GM12872 (cell line): ENCODE measurements at regions not wholly inside any gene's neighbourhood (a gene's known extent, or its start where the extent isn't known, plus 50 kb on each side); places are given as distances from the start of the nearest gene placed in this dataset.

ENCODE experiments used
- TF ChIP-seq, protein P1 (sequence below): IDR thresholded peaks from 3 replicates; pipeline ENCODE4 v1.5.1; 2011; ENCODE audit warnings: low read depth, mild to moderate bottlenecking, low read length, moderate library complexity; ENCODE audit not compliant: insufficient read depth

DNA sequence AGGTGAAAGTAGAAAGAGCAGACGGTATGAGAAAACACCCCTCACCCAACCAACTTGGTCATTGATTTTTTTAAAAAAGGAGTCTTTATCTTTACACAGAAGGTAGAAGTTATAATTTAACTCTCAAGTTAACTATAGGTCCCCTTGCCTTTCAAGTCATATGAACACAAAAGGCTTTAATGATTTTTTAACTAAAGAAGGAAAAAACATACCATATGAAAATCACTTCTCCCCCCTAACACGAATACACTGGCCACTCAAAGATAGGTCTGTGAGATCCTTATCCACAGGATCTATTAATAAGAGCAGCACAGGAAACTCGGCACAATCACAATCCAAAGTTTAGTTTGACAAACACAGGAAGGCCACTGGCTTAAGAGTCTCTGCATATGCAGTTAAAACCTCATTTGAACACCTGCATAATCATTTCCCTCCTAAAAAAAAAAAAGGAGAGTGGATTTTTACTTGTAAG is 138.0 kb downstream of the ENC1 start:
- TF ChIP-seq, protein P1, sequence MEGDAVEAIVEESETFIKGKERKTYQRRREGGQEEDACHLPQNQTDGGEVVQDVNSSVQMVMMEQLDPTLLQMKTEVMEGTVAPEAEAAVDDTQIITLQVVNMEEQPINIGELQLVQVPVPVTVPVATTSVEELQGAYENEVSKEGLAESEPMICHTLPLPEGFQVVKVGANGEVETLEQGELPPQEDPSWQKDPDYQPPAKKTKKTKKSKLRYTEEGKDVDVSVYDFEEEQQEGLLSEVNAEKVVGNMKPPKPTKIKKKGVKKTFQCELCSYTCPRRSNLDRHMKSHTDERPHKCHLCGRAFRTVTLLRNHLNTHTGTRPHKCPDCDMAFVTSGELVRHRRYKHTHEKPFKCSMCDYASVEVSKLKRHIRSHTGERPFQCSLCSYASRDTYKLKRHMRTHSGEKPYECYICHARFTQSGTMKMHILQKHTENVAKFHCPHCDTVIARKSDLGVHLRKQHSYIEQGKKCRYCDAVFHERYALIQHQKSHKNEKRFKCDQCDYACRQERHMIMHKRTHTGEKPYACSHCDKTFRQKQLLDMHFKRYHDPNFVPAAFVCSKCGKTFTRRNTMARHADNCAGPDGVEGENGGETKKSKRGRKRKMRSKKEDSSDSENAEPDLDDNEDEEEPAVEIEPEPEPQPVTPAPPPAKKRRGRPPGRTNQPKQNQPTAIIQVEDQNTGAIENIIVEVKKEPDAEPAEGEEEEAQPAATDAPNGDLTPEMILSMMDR, result no peak

DNA sequence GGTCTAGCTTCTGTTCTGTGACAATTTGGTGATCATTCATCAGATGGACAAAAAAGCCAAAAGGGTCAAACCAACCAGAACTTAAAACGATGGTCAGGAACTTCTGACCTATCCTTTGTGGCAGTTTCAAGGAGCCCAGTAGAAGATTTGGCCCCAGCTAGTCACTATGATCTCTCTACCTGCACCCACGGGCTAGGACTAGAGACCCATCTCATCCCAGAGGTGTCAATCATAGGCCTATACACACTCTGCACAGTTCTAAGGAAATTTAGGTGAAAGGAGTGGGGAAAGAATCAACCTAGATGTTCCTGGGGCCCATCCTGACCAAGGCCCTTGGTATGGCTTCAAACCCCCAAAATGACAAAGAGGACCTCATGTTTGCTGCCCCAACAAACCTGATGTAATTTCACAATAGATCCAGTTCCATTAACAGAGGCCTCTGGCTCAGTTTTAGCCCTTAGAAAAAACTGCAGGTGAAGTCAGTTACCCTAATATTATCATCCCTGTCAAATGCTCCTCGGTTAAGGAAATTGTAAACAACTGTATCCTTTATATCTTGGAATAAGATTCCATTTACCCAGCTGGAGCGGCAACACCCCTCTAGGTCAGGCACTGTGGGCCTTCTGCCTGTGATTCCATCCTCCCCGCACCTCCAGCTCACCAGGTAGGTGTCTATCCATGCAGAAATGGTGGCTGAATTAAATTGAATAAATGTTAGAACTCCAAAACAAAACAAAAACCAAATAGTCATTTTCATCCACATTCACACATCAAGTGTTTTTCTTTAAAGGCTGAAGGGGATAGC is 138.7 kb downstream of the ENC1 start:
- TF ChIP-seq, protein P1, result no peak

DNA sequence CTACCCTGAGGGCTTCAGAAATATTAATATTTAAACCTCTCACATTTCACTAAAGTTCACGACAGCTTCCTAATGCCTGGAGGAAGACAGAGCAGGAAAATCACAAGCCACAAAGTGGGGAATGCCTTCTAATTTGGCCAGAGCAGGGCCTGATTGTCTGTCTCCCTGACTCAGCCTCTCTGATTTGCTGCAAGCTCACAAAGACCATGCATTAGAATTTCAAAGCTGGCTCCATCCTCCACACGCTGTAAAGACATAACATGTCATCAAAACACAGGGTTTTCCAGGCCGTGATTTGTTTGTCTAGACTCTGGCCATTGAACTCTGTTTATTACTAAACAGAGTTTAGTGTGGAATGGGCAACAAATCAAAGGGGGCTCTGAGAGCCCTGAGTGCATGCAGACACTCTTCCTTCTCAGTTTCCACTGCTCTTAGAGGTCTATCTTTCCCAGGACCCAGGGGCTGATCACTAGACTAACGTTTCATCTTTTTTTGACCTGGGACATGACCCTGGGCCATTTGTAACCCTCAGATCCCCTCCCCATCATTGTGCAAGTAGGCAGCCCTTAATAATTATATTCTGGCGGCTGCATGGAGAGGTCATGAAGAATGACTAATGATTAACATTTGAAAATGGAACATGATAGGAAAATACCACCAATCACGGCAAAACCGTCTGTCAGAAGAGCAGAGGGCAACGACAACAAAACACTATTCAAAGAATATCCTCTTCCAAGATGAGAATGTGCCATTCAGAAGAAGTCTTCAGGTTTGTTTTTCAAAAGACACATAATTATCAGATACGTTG is 140.2 kb downstream of the ENC1 start:
- TF ChIP-seq, protein P1, result no peak

DNA sequence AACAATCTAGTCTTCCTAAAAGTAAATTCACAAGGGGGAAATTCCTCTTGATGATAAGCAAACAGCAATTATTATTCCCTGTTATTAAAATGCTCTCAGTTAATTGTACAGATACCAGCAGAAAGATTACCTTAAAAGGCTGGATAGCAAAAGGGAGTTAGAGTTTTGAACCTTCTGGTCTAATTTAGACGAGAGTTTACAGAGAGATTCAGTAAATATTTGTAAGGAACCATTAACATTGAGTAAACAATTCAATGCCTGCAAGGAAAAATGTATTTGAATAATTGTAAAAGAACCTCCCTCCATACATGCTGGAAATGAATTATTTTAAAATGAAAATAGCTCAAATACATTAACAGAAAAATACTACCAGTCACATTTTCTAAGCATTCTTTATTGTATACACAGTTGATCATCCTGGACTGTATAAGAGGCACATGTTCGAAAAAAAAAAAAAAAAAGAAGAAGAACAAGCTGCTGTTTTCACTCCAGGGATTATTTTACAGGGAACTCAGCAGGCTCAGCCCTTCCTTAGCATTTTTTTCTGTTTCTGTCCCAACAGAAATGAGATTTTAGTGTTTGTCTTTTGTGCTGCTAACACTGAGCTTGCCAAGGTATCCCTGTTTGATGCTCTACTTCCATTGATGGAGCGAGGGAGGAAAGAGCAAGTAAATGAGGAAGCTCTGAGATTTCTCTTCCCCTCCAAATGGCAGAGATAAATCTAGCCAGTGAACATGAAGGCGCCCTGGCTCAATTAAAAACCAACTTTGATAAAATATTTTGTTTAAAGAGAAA is 141.1 kb downstream of the ENC1 start:
- TF ChIP-seq, protein P1, result no peak

DNA sequence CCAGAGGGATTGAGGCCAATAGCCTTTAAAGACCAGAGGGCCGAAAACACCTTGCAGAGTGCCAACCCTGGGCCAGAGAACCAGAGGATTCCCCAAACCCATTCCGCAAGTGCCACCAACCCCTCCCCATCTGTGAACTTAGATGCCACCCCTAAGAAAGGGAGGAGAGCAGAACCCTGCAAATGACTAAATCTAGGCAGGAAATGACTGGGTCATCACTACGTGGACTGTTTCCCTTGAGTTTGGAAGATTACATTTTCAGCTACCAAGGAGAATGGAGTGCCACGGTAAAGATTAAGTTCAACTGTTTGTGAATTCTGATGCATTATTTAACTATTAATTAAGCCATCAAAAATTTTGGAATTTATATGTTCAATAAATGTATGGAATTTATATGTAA is 142.8 kb downstream of the ENC1 start:
- TF ChIP-seq, protein P1, result no peak

DNA sequence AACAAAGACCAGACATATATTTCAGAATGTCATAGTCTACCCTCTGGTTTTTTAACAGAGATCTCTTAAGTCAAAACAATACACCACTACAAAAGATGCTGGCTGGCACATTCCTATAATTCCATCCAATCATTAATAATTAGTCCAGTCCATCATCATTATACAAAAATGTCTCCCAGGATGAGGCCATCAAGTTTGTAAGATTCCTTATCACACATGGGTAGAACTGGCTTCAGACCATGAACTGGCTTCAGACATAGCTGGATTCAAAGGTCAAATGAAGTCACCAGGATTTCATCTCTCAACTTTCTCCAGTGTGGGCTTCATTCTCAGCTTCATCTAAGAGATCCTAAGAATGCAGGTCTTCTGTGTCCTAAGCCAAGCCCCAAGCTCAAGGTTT is 147.1 kb downstream of the ENC1 start:
- TF ChIP-seq, protein P1, result no peak

DNA sequence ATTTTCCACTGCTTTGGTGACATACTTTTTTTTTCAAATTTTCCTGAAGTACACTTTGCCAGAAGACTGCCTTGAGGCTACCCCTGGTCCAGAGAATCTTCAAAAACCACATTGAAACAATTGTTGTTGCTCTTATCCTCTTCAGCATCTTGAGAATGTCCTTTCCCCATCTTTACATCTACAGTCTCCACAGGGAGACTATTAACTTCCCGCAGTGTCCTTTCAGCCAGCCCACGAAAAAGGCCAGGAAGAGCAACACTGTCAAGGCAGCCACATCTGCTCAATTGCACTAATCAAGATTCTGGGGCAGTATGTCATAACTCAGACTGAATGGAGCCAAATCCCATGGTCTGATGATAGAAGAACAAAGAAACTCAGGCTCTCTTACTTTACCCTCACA is 148.3 kb downstream of the ENC1 start:
- TF ChIP-seq, protein P1, result no peak
